HEK293 (cell line): ENCODE measurements at regions not wholly inside any gene's neighbourhood (a gene's known extent, or its start where the extent isn't known, plus 50 kb on each side); places are given as distances from the start of the nearest gene placed in this dataset.

ENCODE experiments used
- CTCF ChIA-PET: fragments of 350-600 bp; formaldehyde crosslinking; extraction: SDS; loops from one replicate; lab custom pipeline; 2021; ENCODE audit warnings: antibody characterized with exemption; lab: Yijun Ruan, JAX
- POLR2A ChIA-PET: fragments of 300-600 bp; formaldehyde crosslinking; extraction: SDS; loops from one replicate; lab custom pipeline; 2020; ENCODE audit warnings: antibody characterized with exemption, inconsistent platforms; lab: Yijun Ruan, JAX
- H3K27ac ChIP-seq: fragments of 200-500 bp; sonication (Bioruptor generic); 2 replicates; pipeline ENCODE4 v1.5.1; 2014; ENCODE audit warnings: low read depth, low read length, control low read depth, inconsistent platforms; ENCODE audit errors: extremely low read depth
- H3K36me3 ChIP-seq, 2 experiments: fragments of 200-500 bp in 1 of 2; sonication (Bioruptor generic) in 1 of 2; 1 replicate in 1 of 2; 2 replicates in 1 of 2; pipeline ENCODE4 v1.5.1; 2014 to 2017; ENCODE audit warnings: inconsistent platforms in 2 of 2, low read length in 2 of 2; ENCODE audit not compliant: control insufficient read depth in 2 of 2, insufficient read depth in 1 of 2
- H3K4me1 ChIP-seq: fragments of 200-500 bp; sonication (Bioruptor generic); 2 replicates; pipeline ENCODE4 v1.5.1; 2014; ENCODE audit warnings: mild to moderate bottlenecking, low read length, inconsistent platforms; ENCODE audit not compliant: control insufficient read depth, insufficient read depth
- H3K4me3 ChIP-seq: 2 replicates; pipeline ENCODE4 v1.5.1; 2011; ENCODE audit warnings: low read depth, mild to moderate bottlenecking, control low read depth, low read length, moderate library complexity
- H3K9me3 ChIP-seq: fragments of 200-500 bp; sonication (Bioruptor generic); 2 replicates; pipeline ENCODE4 v1.5.1; 2014; ENCODE audit warnings: low read depth, low read length, inconsistent platforms; ENCODE audit not compliant: control insufficient read depth, insufficient read depth
- HOXC10 ChIP-seq: sonication (generic); formaldehyde crosslinking; IDR thresholded peaks from 2 replicates; pipeline ENCODE4 v1.8.1; 2023; ENCODE audit warnings: mild to moderate bottlenecking, missing genetic modification reagents
- KLF8 ChIP-seq: fragments of 450-650 bp; formaldehyde crosslinking; IDR thresholded peaks from 2 replicates; pipeline ENCODE4 v1.5.1; 2016; ENCODE audit warnings: missing biosample characterization, missing genetic modification characterization
- MYNN ChIP-seq: fragments of 450-650 bp; formaldehyde crosslinking; IDR thresholded peaks from 2 replicates; pipeline ENCODE4 v1.5.1; 2016; ENCODE audit warnings: missing biosample characterization, missing genetic modification characterization, borderline replicate concordance
- ZFP37 ChIP-seq: fragments of 450-650 bp; formaldehyde crosslinking; IDR thresholded peaks from 2 replicates; pipeline ENCODE4 v1.5.1; 2016; ENCODE audit warnings: missing biosample characterization, missing genetic modification characterization
- ZNF112 ChIP-seq: fragments of 450-650 bp; formaldehyde crosslinking; IDR thresholded peaks from 2 replicates; pipeline ENCODE4 v1.5.0; 2017; ENCODE audit warnings: missing biosample characterization, missing genetic modification characterization
- ZNF138 ChIP-seq: fragments of 450-650 bp; formaldehyde crosslinking; IDR thresholded peaks from 2 replicates; pipeline ENCODE4 v1.5.1; 2016; ENCODE audit warnings: missing biosample characterization, missing genetic modification characterization, borderline replicate concordance
- ZNF146 ChIP-seq: fragments of 450-650 bp; formaldehyde crosslinking; IDR thresholded peaks from 2 replicates; pipeline ENCODE4 v1.5.1; 2016; ENCODE audit warnings: missing biosample characterization, missing genetic modification characterization
- ZNF175 ChIP-seq: fragments of 450-650 bp; formaldehyde crosslinking; IDR thresholded peaks from 2 replicates; pipeline ENCODE4 v1.5.1; 2016; ENCODE audit warnings: missing biosample characterization, missing genetic modification characterization
- ZNF24 ChIP-seq: fragments of 450-650 bp; formaldehyde crosslinking; IDR thresholded peaks from 2 replicates; pipeline ENCODE4 v1.5.1; 2016; ENCODE audit warnings: missing biosample characterization, missing genetic modification characterization
- ZNF335 ChIP-seq: fragments of 450-650 bp; formaldehyde crosslinking; conservative IDR thresholded peaks from 2 replicates; pipeline ENCODE4 v1.5.1; 2016; ENCODE audit warnings: missing biosample characterization, missing genetic modification characterization
- ZNF416 ChIP-seq: fragments of 450-650 bp; formaldehyde crosslinking; IDR thresholded peaks from 2 replicates; pipeline ENCODE4 v1.5.1; 2016; ENCODE audit warnings: missing biosample characterization, missing genetic modification characterization
- ZNF521 ChIP-seq: fragments of 450-650 bp; formaldehyde crosslinking; IDR thresholded peaks from 2 replicates; pipeline ENCODE4 v1.5.1; 2017; ENCODE audit warnings: missing biosample characterization, mild to moderate bottlenecking, missing genetic modification characterization
- ZNF830 ChIP-seq: fragments of 450-650 bp; IDR thresholded peaks from 2 replicates; pipeline ENCODE4 v1.5.0; 2018; ENCODE audit warnings: missing biosample characterization, missing genetic modification characterization, low read depth, mild to moderate bottlenecking, moderate library complexity
- ZNF843 ChIP-seq: fragments of 450-650 bp; formaldehyde crosslinking; IDR thresholded peaks from 2 replicates; pipeline ENCODE4 v1.5.1; 2016; ENCODE audit warnings: missing biosample characterization, missing genetic modification characterization
- TF ChIP-seq, protein P1 (sequence below): fragments of 450-650 bp; formaldehyde crosslinking; IDR thresholded peaks from 2 replicates; pipeline ENCODE4 v1.5.1; 2016; ENCODE audit warnings: missing biosample characterization, missing genetic modification characterization, low read depth
- TF ChIP-seq, protein P2 (sequence below): fragments of 450-650 bp; formaldehyde crosslinking; optimal IDR thresholded peaks from 2 replicates; pipeline ENCODE3; 2016; ENCODE audit warnings: missing biosample characterization, mild to moderate bottlenecking, missing genetic modification characterization
- TF ChIP-seq, protein P3 (sequence below): fragments of 450-650 bp; formaldehyde crosslinking; IDR thresholded peaks from 2 replicates; pipeline ENCODE4; 2016; ENCODE audit warnings: missing biosample characterization, missing genetic modification characterization
- TF ChIP-seq, protein P4 (sequence below): fragments of 450-650 bp; formaldehyde crosslinking; IDR thresholded peaks from 2 replicates; pipeline ENCODE4 v1.5.1; 2016; ENCODE audit warnings: missing biosample characterization, missing genetic modification characterization
- TF ChIP-seq, protein P5 (sequence below): fragments of 450-650 bp; formaldehyde crosslinking; IDR thresholded peaks from 2 replicates; pipeline ENCODE4 v1.5.1; 2016; ENCODE audit warnings: missing biosample characterization, missing genetic modification characterization
- TF ChIP-seq, protein P6 (sequence below): fragments of 450-650 bp; IDR thresholded peaks from 2 replicates; pipeline ENCODE4 v1.5.1; 2018; ENCODE audit warnings: missing biosample characterization, mild to moderate bottlenecking, missing genetic modification characterization

DNA sequence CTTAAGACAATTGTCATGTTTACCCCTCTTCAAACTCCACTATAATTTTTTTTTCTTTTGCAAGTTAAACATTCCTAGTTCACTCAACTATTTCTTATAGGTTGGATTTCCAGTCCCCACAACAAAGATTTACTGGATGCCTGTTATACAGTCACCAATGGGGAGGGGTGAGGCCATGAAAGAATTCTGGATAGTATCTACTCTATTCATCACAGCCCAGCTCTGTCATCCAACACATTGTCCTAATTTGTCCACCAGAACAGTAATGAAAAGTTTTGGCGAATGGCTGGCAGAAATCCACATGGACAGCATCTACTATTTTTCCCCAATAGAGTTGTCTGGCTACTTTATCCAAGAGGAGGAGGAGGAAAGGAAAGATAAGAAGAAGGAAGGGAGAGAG is 192.7 kb upstream of the S100G start:
- Histone ChIP-seq H3K4me1 (no peaks in the 10 kb centered on the region), H3K36me3 (no peaks in the 10 kb centered on the region), H3K4me3 (no peak overlapping the region), H3K27ac (no peak overlapping the region), H3K9me3 (no peaks in the 10 kb centered on the region)
- ChIA-PET CTCF (interaction anchor here (0.7 to 1.5 kb wide), 2 partner anchors 12 to 1109 kb away, joined by 3 read pairs; no protein-coding TSS in a partner anchor), POLR2A (no interaction called here)
- no peak for TF ChIP-seq ZFP37 (tag by site-specific recombination)
- TF ChIP-seq, protein P1, sequence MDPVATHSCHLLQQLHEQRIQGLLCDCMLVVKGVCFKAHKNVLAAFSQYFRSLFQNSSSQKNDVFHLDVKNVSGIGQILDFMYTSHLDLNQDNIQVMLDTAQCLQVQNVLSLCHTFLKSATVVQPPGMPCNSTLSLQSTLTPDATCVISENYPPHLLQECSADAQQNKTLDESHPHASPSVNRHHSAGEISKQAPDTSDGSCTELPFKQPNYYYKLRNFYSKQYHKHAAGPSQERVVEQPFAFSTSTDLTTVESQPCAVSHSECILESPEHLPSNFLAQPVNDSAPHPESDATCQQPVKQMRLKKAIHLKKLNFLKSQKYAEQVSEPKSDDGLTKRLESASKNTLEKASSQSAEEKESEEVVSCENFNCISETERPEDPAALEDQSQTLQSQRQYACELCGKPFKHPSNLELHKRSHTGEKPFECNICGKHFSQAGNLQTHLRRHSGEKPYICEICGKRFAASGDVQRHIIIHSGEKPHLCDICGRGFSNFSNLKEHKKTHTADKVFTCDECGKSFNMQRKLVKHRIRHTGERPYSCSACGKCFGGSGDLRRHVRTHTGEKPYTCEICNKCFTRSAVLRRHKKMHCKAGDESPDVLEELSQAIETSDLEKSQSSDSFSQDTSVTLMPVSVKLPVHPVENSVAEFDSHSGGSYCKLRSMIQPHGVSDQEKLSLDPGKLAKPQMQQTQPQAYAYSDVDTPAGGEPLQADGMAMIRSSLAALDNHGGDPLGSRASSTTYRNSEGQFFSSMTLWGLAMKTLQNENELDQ (tag by site-specific recombination): no peak
- TF ChIP-seq, protein P2, sequence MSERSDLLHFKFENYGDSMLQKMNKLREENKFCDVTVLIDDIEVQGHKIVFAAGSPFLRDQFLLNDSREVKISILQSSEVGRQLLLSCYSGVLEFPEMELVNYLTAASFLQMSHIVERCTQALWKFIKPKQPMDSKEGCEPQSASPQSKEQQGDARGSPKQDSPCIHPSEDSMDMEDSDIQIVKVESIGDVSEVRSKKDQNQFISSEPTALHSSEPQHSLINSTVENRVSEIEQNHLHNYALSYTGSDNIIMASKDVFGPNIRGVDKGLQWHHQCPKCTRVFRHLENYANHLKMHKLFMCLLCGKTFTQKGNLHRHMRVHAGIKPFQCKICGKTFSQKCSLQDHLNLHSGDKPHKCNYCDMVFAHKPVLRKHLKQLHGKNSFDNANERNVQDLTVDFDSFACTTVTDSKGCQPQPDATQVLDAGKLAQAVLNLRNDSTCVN (tag by site-specific recombination): no peak

DNA sequence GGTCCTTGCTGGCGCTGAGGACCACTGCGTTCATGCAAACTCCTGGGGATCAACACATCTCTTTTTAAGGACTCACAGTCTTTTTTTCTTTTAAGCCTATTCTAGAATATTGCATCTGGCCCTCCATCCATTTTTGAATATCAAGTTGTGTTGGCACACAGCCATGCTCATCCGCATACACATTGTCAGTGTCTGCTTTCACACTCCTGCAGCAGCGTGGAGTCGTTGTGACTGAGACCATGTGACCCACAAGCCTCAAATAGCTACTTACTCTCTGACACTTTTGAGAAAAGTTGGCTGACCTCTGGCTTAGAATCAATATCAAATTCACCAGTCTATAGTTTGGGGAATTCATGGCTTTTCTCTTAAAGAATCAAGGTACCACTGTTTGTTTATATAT is 191.8 kb upstream of the S100G start:
- CTCF ChIA-PET: no interaction called here
- Histone ChIP-seq H3K4me1 (no peaks in the 10 kb centered on the region), H3K27ac (no peak overlapping the region), H3K36me3 (no peaks in the 10 kb centered on the region), H3K4me3 (no peak overlapping the region), H3K9me3 (no peaks in the 10 kb centered on the region)
- TF ChIP-seq ZNF146 (tag by site-specific recombination) (no peak), ZNF24 (tag by site-specific recombination) (no peak)
- TF ChIP-seq, protein P3, sequence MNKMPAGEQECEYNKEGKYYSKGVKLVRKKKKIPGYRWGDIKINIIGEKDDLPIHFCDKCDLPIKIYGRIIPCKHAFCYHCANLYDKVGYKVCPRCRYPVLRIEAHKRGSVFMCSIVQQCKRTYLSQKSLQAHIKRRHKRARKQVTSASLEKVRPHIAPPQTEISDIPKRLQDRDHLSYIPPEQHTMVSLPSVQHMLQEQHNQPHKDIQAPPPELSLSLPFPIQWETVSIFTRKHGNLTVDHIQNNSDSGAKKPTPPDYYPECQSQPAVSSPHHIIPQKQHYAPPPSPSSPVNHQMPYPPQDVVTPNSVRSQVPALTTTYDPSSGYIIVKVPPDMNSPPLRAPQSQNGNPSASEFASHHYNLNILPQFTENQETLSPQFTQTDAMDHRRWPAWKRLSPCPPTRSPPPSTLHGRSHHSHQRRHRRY (tag by site-specific recombination): no peak
- POLR2A ChIA-PET: no interaction called here

DNA sequence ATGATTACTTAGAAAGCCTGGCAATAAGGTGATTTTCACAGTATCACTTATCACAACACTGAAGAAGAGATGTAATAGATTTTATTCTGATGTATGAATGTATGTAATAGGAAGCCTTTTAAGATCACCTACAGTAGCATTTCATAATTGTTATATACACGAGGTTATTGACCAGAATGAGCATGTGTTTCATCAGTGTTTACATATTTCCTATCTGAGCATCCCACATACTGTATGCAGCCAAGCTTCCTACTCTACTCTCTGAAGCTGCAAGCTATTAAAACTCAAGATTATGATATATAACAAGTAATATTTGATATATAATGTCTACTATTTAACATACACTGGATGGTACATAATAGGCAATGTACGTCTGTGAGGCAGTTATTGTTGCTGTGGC is 190.9 kb upstream of the S100G start:
- ChIA-PET POLR2A (no interaction called here), CTCF (interaction anchor here (0.7 kb wide), 1 partner anchor 14 kb away, joined by 3 read pairs; no protein-coding TSS in a partner anchor)

DNA sequence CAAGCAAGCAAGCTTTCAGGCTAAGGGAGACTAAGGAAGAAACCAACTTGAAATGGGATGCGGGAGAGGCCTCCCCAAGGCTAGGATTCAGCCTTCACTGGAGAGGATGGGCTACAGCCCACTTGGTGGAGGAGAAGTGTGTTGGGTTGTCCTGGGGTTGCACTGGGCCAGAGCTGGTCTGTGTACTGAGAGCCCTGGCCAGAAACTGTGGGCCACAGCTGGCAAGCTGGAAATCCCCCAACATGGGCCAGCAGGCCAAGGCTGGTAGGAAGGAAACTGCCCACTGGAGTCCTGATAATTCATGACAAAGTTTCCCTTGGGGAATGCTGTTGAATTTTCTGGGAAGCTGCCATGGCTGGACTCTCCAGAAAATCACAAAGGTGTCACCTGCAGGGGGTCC is 188.0 kb upstream of the S100G start:
- POLR2A ChIA-PET: no interaction called here
- Histone ChIP-seq H3K9me3 (no peaks in the 10 kb centered on the region), H3K4me3 (no peak overlapping the region)
- TF ChIP-seq ZNF175 (no peak), KLF8 (tag by site-specific recombination) (no peak), ZNF112 (tag by site-specific recombination) (no peak), HOXC10 (CRISPR knock-in tag) (no peak), MYNN (tag by site-specific recombination) (no peak), ZNF416 (tag by site-specific recombination) (no peak), ZNF521 (tag by site-specific recombination) (no peak), ZNF138 (no peak)
- TF ChIP-seq, protein P4, sequence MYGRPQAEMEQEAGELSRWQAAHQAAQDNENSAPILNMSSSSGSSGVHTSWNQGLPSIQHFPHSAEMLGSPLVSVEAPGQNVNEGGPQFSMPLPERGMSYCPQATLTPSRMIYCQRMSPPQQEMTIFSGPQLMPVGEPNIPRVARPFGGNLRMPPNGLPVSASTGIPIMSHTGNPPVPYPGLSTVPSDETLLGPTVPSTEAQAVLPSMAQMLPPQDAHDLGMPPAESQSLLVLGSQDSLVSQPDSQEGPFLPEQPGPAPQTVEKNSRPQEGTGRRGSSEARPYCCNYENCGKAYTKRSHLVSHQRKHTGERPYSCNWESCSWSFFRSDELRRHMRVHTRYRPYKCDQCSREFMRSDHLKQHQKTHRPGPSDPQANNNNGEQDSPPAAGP: no peak
- TF ChIP-seq, protein P5, sequence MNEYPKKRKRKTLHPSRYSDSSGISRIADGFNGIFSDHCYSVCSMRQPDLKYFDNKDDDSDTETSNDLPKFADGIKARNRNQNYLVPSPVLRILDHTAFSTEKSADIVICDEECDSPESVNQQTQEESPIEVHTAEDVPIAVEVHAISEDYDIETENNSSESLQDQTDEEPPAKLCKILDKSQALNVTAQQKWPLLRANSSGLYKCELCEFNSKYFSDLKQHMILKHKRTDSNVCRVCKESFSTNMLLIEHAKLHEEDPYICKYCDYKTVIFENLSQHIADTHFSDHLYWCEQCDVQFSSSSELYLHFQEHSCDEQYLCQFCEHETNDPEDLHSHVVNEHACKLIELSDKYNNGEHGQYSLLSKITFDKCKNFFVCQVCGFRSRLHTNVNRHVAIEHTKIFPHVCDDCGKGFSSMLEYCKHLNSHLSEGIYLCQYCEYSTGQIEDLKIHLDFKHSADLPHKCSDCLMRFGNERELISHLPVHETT (tag by site-specific recombination): no peak

More for the DNA sequence above, 190.9 kb upstream of the S100G start:
- no peaks in the 10 kb centered on the region for H3K4me1 ChIP-seq
- no peaks in the 10 kb centered on the region for H3K36me3 ChIP-seq
- no peaks in the 10 kb centered on the region for H3K9me3 ChIP-seq
- no peak overlapping the region for H3K4me3 ChIP-seq
- H3K27ac ChIP-seq: no peak overlapping the region
- TF ChIP-seq ZNF335 (tag by site-specific recombination) (no peak), ZNF830 (tag by site-specific recombination) (no peak), ZNF843 (tag by site-specific recombination) (no peak)
- TF ChIP-seq, protein P6, sequence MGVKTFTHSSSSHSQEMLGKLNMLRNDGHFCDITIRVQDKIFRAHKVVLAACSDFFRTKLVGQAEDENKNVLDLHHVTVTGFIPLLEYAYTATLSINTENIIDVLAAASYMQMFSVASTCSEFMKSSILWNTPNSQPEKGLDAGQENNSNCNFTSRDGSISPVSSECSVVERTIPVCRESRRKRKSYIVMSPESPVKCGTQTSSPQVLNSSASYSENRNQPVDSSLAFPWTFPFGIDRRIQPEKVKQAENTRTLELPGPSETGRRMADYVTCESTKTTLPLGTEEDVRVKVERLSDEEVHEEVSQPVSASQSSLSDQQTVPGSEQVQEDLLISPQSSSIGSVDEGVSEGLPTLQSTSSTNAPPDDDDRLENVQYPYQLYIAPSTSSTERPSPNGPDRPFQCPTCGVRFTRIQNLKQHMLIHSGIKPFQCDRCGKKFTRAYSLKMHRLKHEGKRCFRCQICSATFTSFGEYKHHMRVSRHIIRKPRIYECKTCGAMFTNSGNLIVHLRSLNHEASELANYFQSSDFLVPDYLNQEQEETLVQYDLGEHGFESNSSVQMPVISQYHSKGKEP (tag by site-specific recombination): no peak

More for the DNA sequence above, 188.0 kb upstream of the S100G start:
- H3K4me1 ChIP-seq: no peaks in the 10 kb centered on the region
- no peak overlapping the region for H3K27ac ChIP-seq
- CTCF ChIA-PET: interaction anchor here (1.2 to 2.2 kb wide), 2 partner anchors 17 to 25 kb away, joined by 6 to 7 read pairs; no protein-coding TSS in a partner anchor
- no peaks in the 10 kb centered on the region for H3K36me3 ChIP-seq
